ENCODE measurements at regions not wholly inside any gene's neighbourhood (a gene's known extent, or its start where the extent isn't known, plus 50 kb on each side); places are given as distances from the start of the nearest gene placed in this dataset.

DNA sequence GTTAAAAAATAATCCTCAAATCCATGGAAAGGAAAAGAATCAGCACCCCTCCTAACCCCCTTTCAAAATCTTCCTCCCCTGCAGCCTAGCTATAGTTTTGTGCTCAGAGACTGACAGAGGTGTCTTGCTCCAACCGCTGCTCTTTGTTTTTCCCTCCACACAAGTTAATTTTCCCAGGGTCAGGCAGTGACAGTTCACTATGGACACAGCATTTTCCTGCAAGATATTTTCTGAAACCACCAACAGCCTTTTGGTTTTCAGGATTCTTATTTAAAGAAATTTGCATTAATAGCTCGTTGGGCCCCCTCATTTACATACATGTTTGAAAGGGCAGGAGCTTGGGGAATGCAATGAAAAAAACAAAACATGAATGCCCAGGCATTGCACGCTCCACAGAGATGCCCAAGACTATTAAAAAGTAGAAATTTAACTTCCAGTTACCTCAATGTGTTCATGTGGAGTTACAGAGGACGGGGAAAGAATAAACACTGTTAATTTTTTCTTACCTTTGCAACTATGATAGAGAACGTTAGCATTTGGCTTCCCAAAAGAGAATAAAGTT, 71.4 kb upstream of the CXCR4 start:
- intact Hi-C loops (cut with micrococcal nuclease): no loop called here
- peaks cover 3% of the 10 kb centered on the region for H3K27me3 Mint-ChIP-seq (ENCODE audit: insufficient read depth)
- no peak overlapping the region for H3K4me3 Mint-ChIP-seq
- no peak overlapping the region for H3K27ac Mint-ChIP-seq
- H3K36me3 Mint-ChIP-seq (ENCODE audit: low read depth): no peaks in the 10 kb centered on the region
- H3K4me1 Mint-ChIP-seq (ENCODE audit: low read depth): no peaks in the 10 kb centered on the region
- H3K9me3 Mint-ChIP-seq: peaks cover 5% of the 10 kb centered on the region
- no peak for DNase-seq (ENCODE audit: low spot score)

DNA sequence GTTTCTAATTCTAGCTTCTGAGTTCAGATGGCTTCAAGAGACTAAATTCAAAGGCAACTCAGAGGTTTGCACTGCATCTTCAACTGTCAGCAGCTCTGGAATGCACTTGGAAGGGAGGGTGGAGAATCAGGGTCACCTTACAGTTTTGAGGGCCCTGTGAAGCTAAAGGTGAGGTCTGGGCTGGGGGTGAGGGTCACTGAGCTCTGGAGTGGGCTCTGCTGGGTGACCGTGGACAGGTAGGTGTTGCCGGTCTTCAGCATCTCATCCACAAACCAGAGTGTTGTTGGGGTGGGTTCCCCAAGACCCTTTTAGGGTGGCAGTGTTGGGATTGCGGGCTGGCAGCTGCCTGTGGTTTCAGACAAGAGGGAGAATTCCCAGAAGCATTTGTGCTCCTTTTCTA, 70.1 kb upstream of the CXCR4 start:
- Mint-ChIP-seq H3K27me3 (ENCODE audit: insufficient read depth) (peaks cover 3% of the 10 kb centered on the region), H3K27ac (no peak overlapping the region), H3K4me3 (no peak overlapping the region), H3K4me1 (ENCODE audit: low read depth) (no peaks in the 10 kb centered on the region), H3K9me3 (peaks cover 5% of the 10 kb centered on the region), H3K36me3 (ENCODE audit: low read depth) (no peaks in the 10 kb centered on the region)
- no peak for DNase-seq (ENCODE audit: low spot score)
- intact Hi-C loops (cut with micrococcal nuclease): no loop called here

DNA sequence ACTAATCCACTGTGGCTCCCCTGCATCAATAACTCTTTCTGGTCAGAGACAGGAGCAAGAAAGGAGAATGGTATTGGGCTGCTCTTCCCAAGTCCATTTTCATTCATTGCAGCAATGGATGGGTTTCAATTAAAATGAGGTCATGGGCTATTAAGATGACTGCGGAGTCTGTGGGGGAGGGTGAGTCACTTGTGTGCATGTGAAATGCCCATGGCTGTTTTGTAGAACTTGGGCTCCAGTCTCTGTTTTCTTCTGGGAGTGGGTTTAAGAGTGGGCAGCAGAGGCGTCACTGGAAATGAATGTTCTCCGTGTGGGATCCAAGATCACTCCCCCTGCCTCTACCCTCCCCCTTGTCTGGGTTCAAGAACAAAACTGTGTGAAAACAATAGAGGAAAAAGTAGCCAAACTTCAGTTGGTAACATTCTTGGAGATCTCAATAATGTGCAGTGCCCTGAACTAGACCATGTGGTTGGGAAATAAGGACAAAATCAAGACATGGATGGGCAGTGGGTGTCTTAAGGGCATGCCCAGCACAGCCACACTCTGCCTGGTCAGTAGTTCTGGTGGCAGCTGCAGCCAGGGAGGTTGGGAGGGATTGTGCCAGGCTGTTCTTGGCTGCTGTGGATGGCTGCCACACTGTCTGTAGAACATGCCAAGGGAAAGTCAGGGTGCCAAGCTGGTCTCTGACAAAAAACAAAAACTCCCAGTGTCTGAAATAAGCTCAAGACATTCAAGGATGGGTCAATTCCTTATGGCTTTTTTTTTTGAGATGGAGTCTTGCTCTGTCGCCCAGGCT, 68.2 kb upstream of the CXCR4 start:
- Mint-ChIP-seq H3K27me3 (ENCODE audit: insufficient read depth) (peaks cover 9% of the 10 kb centered on the region), H3K36me3 (ENCODE audit: low read depth) (no peaks in the 10 kb centered on the region), H3K27ac (no peak overlapping the region), H3K9me3 (peaks cover 5% of the 10 kb centered on the region), H3K4me3 (no peak overlapping the region), H3K4me1 (ENCODE audit: low read depth) (no peaks in the 10 kb centered on the region)
- DNase-seq (ENCODE audit: low spot score): no peak
- intact Hi-C loops (cut with micrococcal nuclease): no loop called here

DNA sequence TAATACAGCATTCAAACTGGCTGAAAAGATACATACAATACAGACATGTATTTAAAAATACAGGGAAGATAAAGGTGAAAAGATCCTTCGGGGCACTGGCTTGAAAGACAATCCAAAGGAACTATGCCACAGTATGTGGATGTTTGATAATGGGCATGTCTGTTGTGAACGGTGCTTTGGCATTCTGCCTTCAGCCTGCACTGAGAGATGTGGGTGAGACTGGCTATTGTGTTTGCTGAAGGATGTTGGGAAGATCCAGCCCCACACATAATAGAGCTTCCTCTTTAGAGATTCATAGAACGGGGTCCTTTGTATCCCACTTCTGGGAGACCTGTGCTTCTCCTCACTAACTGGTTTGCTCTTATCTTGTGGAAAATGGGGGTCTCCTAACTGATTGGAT, 65.1 kb upstream of the CXCR4 start:
- DNase-seq (ENCODE audit: low spot score): no peak
- H3K36me3 Mint-ChIP-seq (ENCODE audit: low read depth): no peaks in the 10 kb centered on the region
- peaks cover 6% of the 10 kb centered on the region for H3K27me3 Mint-ChIP-seq (ENCODE audit: insufficient read depth)
- intact Hi-C loops (cut with micrococcal nuclease): no loop called here
- H3K27ac Mint-ChIP-seq: no peak overlapping the region
- peaks cover 5% of the 10 kb centered on the region for H3K9me3 Mint-ChIP-seq
- no peak overlapping the region for H3K4me3 Mint-ChIP-seq
- H3K4me1 Mint-ChIP-seq (ENCODE audit: low read depth): peaks cover 7% of the 10 kb centered on the region

- Mint-ChIP-seq H3K4me1 (ENCODE audit: low read depth) (peaks cover 7% of the 10 kb centered on the region), H3K27ac (no peak overlapping the region), H3K27me3 (ENCODE audit: insufficient read depth) (peaks cover 6% of the 10 kb centered on the region), H3K4me3 (no peak overlapping the region), H3K36me3 (ENCODE audit: low read depth) (no peaks in the 10 kb centered on the region), H3K9me3 (peaks cover 5% of the 10 kb centered on the region)
- no peak for DNase-seq (ENCODE audit: low spot score)
- intact Hi-C loops (cut with micrococcal nuclease): no loop called here
These were observed 64.4 kb upstream of the CXCR4 start for GRCh38 chr2:136182315-136182714.

GRCh38 chr2:136179602-136179975, 61.6 kb upstream of the CXCR4 start:
- Mint-ChIP-seq H3K36me3 (ENCODE audit: low read depth) (no peaks in the 10 kb centered on the region), H3K4me3 (no peak overlapping the region), H3K27me3 (ENCODE audit: insufficient read depth) (peaks cover 11% of the 10 kb centered on the region), H3K4me1 (ENCODE audit: low read depth) (peaks cover 7% of the 10 kb centered on the region), H3K9me3 (peaks cover 8% of the 10 kb centered on the region), H3K27ac (no peak overlapping the region)
- DNase-seq (ENCODE audit: low spot score): no peak
- intact Hi-C loops (cut with micrococcal nuclease): no loop called here

GRCh38 chr2:136178941-136179601, 61.1 kb upstream of the CXCR4 start:
- intact Hi-C loops (cut with micrococcal nuclease): no loop called here
- H3K27me3 Mint-ChIP-seq (ENCODE audit: insufficient read depth): peaks cover 12% of the 10 kb centered on the region
- DNase-seq (ENCODE audit: low spot score): no peak
- no peak overlapping the region for H3K4me3 Mint-ChIP-seq
- H3K4me1 Mint-ChIP-seq (ENCODE audit: low read depth): peaks cover 7% of the 10 kb centered on the region
- peaks cover 5% of the 10 kb centered on the region for H3K9me3 Mint-ChIP-seq
- H3K36me3 Mint-ChIP-seq (ENCODE audit: low read depth): no peaks in the 10 kb centered on the region
- H3K27ac Mint-ChIP-seq: no peak overlapping the region

GRCh38 chr2:136175868-136176267, 57.9 kb upstream of the CXCR4 start:
- intact Hi-C loops (cut with micrococcal nuclease): no loop called here
- H3K36me3 Mint-ChIP-seq (ENCODE audit: low read depth): peaks cover 4% of the 10 kb centered on the region

GRCh38 chr2:136175466-136175865, 57.5 kb upstream of the CXCR4 start:
- H3K9me3 Mint-ChIP-seq: peaks cover 5% of the 10 kb centered on the region
- peaks cover 4% of the 10 kb centered on the region for H3K36me3 Mint-ChIP-seq (ENCODE audit: low read depth)
- no peak overlapping the region for H3K4me3 Mint-ChIP-seq
- H3K27ac Mint-ChIP-seq: no peak overlapping the region
- peaks cover 8% of the 10 kb centered on the region for H3K27me3 Mint-ChIP-seq (ENCODE audit: insufficient read depth)
- no peak for DNase-seq (ENCODE audit: low spot score)
- H3K4me1 Mint-ChIP-seq (ENCODE audit: low read depth): peaks cover 12% of the 10 kb centered on the region
- intact Hi-C loops (cut with micrococcal nuclease): no loop called here

More at GRCh38 chr2:136175868-136176267, 57.9 kb upstream of the CXCR4 start:
- no peak overlapping the region for H3K4me3 Mint-ChIP-seq
- peaks cover 12% of the 10 kb centered on the region for H3K4me1 Mint-ChIP-seq (ENCODE audit: low read depth)
- H3K27me3 Mint-ChIP-seq (ENCODE audit: insufficient read depth): peaks cover 8% of the 10 kb centered on the region
- H3K27ac Mint-ChIP-seq: no peak overlapping the region
- DNase-seq (ENCODE audit: low spot score): no peak
- H3K9me3 Mint-ChIP-seq: peaks cover 5% of the 10 kb centered on the region

- DNase-seq (ENCODE audit: low spot score): no peak
- peaks cover 5% of the 10 kb centered on the region for H3K4me1 Mint-ChIP-seq (ENCODE audit: low read depth)
- H3K27me3 Mint-ChIP-seq (ENCODE audit: insufficient read depth): peaks cover 8% of the 10 kb centered on the region
- peaks cover 5% of the 10 kb centered on the region for H3K9me3 Mint-ChIP-seq
- H3K27ac Mint-ChIP-seq: no peak overlapping the region
- intact Hi-C loops (cut with micrococcal nuclease): no loop called here
- peaks cover 4% of the 10 kb centered on the region for H3K36me3 Mint-ChIP-seq (ENCODE audit: low read depth)
- no peak overlapping the region for H3K4me3 Mint-ChIP-seq
These were observed 55.2 kb upstream of the CXCR4 start for GRCh38 chr2:136173126-136173525.

- Mint-ChIP-seq H3K27me3 (ENCODE audit: insufficient read depth) (peaks cover 9% of the 10 kb centered on the region), H3K36me3 (ENCODE audit: low read depth) (peaks cover 4% of the 10 kb centered on the region), H3K4me1 (ENCODE audit: low read depth) (peaks cover 5% of the 10 kb centered on the region), H3K9me3 (no peaks in the 10 kb centered on the region), H3K4me3 (no peak overlapping the region), H3K27ac (no peak overlapping the region)
- DNase-seq (ENCODE audit: low spot score): no peak
- intact Hi-C loops (cut with micrococcal nuclease): no loop called here
These were observed 53.3 kb upstream of the CXCR4 start for GRCh38 chr2:136171223-136171622.

DNA sequence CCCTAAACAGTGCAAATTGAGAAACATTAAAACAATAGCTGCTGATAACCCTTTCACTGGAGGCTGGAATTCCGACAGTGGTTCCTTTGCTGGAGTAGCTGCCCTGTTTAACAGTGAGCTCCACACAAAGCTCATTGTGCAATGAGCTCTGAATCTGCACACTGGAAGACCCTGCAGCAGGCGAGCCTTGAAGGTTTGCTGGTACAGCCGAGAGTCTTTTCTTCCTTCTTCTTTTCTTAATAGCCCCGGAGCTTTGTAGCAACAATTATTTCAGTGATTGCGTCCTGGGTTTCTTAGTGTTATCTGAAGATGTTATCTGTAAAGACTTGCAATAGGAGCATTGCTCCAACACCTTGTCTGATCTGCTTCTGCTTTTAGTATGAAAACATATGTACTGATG, 50.8 kb upstream of the CXCR4 start:
- H3K4me3 Mint-ChIP-seq: no peak overlapping the region
- DNase-seq (ENCODE audit: low spot score): no peak
- intact Hi-C loops (cut with micrococcal nuclease): no loop called here
- H3K27ac Mint-ChIP-seq: no peak overlapping the region
- H3K4me1 Mint-ChIP-seq (ENCODE audit: low read depth): peaks cover 5% of the 10 kb centered on the region
- H3K36me3 Mint-ChIP-seq (ENCODE audit: low read depth): peaks cover 4% of the 10 kb centered on the region
- no peaks in the 10 kb centered on the region for H3K9me3 Mint-ChIP-seq
- peaks cover 6% of the 10 kb centered on the region for H3K27me3 Mint-ChIP-seq (ENCODE audit: insufficient read depth)

DNA sequence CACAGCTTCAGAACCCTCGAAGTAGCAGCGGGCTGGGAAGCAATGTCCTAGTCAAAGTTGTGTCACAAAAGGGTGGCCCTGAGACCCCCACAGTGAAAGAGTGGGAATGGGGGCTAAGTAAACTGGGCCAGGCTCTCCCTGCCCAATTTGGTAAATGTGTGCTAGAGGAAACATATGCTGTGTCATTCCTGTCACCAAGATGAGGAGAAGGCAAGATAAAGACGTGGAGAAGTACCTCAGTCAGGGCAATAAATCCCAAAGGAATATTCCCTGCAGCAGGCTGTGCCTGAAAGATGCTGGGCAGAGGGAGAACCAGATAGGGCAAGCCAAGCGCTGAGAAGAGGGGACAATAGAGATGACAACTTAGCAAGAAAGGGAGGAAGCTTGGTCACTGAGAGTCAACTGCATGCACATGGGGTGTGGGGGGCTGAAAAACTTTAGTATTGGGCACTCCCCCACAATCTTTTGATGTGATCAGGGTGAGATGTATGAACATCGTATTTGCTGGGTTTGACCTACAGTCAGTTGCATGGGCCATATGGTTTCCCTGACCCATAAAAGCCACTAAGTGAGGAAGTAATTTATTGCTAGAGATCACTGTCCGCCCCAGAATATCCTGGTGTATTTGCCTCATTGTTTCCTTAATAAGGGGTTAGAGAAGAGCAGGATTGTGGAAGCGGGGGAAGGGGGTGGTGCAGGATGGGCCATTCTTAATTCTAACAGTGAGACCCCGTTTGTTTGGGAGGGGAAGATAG, 49.9 kb upstream of the CXCR4 start:
- peaks cover 8% of the 10 kb centered on the region for H3K4me1 Mint-ChIP-seq (ENCODE audit: low read depth)
- DNase-seq (ENCODE audit: low spot score): no peak
- no peaks in the 10 kb centered on the region for H3K9me3 Mint-ChIP-seq
- H3K27ac Mint-ChIP-seq: no peak overlapping the region
- peaks cover 6% of the 10 kb centered on the region for H3K27me3 Mint-ChIP-seq (ENCODE audit: insufficient read depth)
- peaks cover 4% of the 10 kb centered on the region for H3K36me3 Mint-ChIP-seq (ENCODE audit: low read depth)
- H3K4me3 Mint-ChIP-seq: no peak overlapping the region
- intact Hi-C loops (cut with micrococcal nuclease): no loop called here

All from activated T-helper 1 cell treated with anti-CD3 and anti-CD28 coated beads, Interleukin-12 subunit alpha, Interleukin-12 subunit beta, Interleukin-2, Interleukin-4 antibody, amounts not matched to agents 30 ng/mL and 10 ng/mL and 1 ng/mL, durations not matched to agents 14 hours and 24 hours and 36 hours (primary cell).